HG02588 (cell line): ENCODE measurements at regions not wholly inside any gene's neighbourhood (a gene's known extent, or its start where the extent isn't known, plus 50 kb on each side); places are given as distances from the start of the nearest gene placed in this dataset.
"Not testable (repeated sequence)": the region's sequence is repeated elsewhere in the genome, so short reads cannot be mapped to it uniquely, and the experiment has no call there.

ENCODE experiments used
- ATAC-seq: cut with Tn5 transposase; IDR thresholded peaks from one replicate; pipeline ENCODE4 v1.9.1; 2021; ENCODE audit warnings: mild to moderate bottlenecking, moderate library complexity; ENCODE audit not compliant: unreplicated experiment

DNA sequence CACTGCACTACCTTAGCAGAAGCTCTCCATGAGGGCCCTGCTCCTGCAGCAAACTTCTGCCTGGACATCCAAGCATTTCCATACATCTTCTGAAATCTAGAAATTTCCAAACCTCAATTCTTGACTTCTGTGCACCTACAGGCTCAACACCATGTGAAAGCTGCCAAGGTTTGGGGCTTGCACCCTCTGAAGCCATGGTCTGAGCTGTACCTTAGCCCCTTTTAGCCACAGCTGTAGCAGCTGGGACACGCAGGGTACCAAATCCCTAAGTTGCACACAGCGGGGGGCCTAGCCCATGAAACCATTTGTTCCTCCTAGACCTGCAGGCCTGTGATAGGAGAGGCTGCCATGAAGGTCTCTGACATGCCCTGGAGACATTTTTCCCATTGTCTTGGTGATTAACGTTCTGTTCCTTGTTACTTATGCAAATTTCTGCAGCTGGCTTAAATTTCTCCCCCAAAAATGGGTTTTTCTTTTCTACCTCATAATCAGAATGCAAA lies 102.7 kb downstream of the EN1 start:
- ATAC-seq: not testable (repeated sequence)

DNA sequence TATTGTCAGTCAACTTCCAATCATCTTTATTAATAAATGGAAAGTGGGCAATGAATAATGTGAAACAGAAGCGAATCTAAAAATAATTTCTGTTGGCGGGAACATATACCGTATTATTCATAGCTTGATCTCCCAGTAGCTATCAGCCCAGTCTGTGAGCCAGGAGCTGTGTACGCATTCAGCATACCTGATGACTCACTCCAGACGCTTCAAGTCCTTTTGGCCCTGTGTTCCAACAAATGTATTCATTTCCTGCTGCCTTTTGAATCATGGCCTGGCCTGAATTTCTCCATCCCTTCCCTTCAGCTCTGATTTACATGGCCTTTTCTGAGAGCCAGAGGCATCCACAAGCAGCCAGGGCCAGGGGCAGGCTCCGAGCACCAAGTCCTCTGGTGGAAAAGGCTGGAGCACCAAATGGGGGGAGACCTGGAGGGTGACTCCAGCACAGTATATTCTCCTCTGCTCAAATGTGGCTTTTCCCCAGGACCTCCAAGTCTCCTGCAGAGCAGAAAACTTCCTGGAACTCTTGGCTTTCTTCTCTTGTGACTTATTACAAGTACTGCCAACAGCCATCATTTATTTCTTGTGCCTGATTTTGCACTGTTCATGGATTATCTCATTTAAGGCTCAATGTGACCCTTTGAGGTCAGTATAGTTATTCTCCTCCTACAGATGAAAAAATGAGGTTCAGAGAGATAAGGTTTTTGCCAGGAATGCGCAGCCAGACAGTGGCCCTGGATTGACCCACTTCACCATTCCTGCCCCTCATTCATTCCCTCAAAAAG lies 108.7 kb downstream of the EN1 start:
- ATAC-seq: no peak

- ATAC-seq: no peak
These were observed 109.3 kb downstream of the EN1 start for GRCh38 chr2:118738106-118738505.

DNA sequence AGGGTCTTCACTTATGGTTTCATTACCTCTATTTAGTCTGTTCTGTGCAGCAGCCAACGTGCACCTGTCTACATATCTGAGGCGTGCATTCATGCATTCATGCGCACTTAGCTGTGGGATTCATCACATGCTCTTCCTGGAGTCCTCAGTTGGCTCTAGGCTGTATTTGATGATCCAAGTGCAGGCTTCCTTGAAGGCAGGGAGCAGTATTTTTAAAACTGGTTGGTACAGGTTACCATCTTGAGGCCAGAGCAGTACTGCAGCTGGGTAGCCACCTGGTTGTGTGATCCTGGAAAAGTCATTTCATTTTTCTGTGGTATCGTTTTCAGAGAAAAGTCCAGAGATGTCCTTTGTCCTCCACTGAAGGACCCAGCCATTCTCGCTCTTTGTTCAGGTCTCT lies 109.8 kb downstream of the EN1 start:
- ATAC-seq: no peak

- no peak for ATAC-seq
These were observed 115.0 kb downstream of the EN1 start for GRCh38 chr2:118732432-118732831.

DNA sequence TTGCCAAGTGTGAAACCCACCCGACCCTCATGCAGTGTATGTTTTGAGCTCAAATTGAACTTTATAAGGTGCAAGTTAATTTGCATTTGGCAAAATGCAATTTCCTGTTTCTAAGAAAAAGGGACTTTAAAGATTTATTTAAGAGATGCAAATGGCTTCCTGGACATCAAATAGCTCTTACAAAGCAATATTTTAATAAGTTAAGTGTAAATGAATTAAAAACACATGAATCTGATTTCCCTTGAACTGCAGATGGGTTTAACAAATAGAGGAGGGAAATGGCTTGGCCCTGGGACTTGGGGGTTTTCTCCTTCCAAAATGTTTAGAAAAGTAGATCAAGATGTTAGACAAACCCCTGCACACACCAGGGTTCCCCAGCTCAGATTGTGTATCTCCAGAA lies 116.0 kb downstream of the EN1 start:
- ATAC-seq: no peak

GRCh38 chr2:118730405-118730804 lies 117.0 kb downstream of the EN1 start:
- no peak for ATAC-seq

- ATAC-seq: no peak
These were observed 117.7 kb downstream of the EN1 start for GRCh38 chr2:118729760-118730159.

GRCh38 chr2:118728984-118729383 lies 118.5 kb downstream of the EN1 start:
- ATAC-seq: no peak

- no peak for ATAC-seq
These were observed 120.6 kb downstream of the EN1 start for GRCh38 chr2:118726821-118727220.

GRCh38 chr2:118723394-118723793 lies 124.1 kb downstream of the EN1 start:
- no peak for ATAC-seq

DNA sequence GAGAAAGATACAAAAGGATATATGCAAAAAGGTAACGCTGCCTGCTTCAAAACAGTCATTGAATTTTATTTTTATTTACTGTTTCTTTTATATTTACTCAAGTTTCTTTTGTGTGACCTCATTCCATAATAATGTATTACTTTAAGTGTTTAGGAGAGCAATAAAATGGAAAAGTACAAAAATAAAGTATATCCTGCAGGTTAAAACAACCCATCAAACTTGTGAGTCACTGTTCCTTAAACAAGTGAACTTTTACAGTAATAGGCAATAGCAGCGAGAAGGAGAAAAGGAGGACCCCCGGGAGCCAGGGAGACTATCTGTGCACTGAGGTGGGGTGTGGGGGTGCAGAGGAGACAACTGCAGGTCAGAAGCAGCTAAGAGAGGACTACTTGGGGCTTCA lies 124.5 kb downstream of the EN1 start:
- no peak for ATAC-seq

GRCh38 chr2:118721817-118722551 lies 125.5 kb downstream of the EN1 start:
- ATAC-seq: no peak

GRCh38 chr2:118720866-118721265 lies 126.6 kb downstream of the EN1 start:
- ATAC-seq: no peak

GRCh38 chr2:118718921-118719320 lies 128.5 kb downstream of the EN1 start:
- ATAC-seq: no peak

- no peak for ATAC-seq
These were observed 131.3 kb downstream of the EN1 start for GRCh38 chr2:118716102-118716501.

DNA sequence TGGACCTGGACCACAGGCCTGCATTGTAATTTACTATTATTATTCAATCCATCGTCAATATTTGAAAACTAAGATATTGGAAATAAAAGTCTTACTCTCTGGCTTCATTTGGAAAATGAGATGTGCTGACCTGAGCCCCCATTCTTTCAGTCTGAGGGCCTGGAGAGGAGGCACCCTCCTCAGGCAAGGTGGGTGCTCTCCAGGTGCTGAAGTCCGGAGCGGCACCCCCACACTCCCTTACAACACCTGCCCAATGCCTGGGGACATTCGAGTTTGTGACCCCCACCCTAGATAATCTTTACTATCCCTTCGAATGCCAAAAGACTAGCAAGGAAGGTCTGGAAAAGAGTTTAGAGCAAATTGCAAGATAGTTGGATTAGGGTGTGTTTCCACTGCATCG lies 133.3 kb downstream of the EN1 start:
- no peak for ATAC-seq

DNA sequence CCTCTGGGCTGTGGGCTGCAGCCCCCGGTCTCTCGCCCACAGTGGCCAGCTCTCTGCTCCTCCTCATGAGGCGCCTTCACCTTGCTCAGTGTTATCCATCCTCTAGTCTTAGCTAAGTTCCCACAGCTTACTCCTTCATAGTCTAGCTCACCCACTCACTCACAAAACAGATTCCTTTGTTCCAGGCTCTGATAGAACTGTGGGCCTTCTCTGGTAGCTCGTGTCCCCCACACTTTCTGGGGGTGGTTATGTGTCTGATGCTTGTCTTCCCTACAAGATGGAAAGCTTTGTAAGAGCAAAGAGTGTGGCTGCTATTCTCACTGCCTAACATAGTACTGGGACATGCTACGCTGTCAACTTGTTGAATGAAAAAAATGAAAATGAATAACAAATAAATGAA lies 135.8 kb downstream of the EN1 start:
- ATAC-seq: no peak

DNA sequence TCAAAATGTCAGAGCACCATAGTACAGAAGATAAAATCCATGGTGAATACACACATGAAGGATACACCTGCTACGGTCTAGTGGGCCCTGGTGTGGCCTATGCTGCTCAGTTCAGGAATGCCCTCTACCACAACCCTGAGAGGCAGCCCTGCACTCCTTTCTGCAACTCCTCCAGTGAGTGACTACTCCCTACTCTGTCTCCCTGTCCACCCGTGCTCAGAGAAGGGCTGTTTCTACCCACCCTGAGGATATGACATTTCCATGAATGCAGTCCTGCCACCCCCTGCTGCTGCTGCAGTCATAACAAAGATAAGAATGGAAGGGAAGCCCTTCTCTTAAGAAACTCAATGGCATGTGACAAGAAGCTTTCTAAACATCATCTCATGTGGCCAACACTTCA lies 137.0 kb downstream of the EN1 start:
- no peak for ATAC-seq

GRCh38 chr2:118709786-118710185 lies 137.7 kb downstream of the EN1 start:
- no peak for ATAC-seq

GRCh38 chr2:118706844-118707243 lies 140.6 kb downstream of the EN1 start:
- no peak for ATAC-seq

GRCh38 chr2:118706371-118706770 lies 141.1 kb downstream of the EN1 start:
- no peak for ATAC-seq
